Endothelial cell of umbilical vein (primary cell): ENCODE measurements at regions not wholly inside any gene's neighbourhood (a gene's known extent, or its start where the extent isn't known, plus 50 kb on each side); places are given as distances from the start of the nearest gene placed in this dataset.

ENCODE experiments used
- BruUV-seq: library from RNA; stranded (reverse); fragments of 400-500 nt; replicated peaks from 2 replicates; lab custom pipeline; 2021; lab: Mats Ljungman, UMichigan
- CTCF ChIA-PET: fragments of 300-600, 350-600 bp; sonication (Branson Sonifier 250); formaldehyde crosslinking; loops from one replicate; lab custom pipeline; 2021; ENCODE audit warnings: antibody characterized with exemption, inconsistent platforms; lab: Charles Lee
- POLR2A ChIA-PET: fragments of 300-600, 350-600 bp; sonication (Branson Sonifier 250); formaldehyde crosslinking; loops from one replicate; lab custom pipeline; 2021; ENCODE audit warnings: antibody characterized with exemption, inconsistent platforms; lab: Charles Lee
- DNase-seq: peaks from one replicate; pipeline ENCODE4 v3.0.0-alpha.2; 2011; ENCODE audit warnings: low read depth, low spot score
- FAIRE-seq: peaks from 2 replicates; lab custom pipeline; 2011; peaks lifted over from hg19 to GRCh38; lab: Jason Lieb, UNC
- H2AFZ ChIP-seq: 2 replicates; pipeline ENCODE4 v1.6.0; 2012; ENCODE audit warnings: low read depth, low read length, control low read depth, inconsistent platforms
- H3K27ac ChIP-seq: 2 replicates; pipeline ENCODE4 v1.5.1; 2011; ENCODE audit warnings: low read depth, mild to moderate bottlenecking, control low read depth, low read length, moderate library complexity; ENCODE audit not compliant: insufficient read depth
- H3K27me3 ChIP-seq, 2 experiments: 2 replicates each; pipeline versions ENCODE4 v1.6.0 to v1.6.1; 2011; ENCODE audit warnings: low read length in 2 of 2, mixed read lengths in 1 of 2; ENCODE audit not compliant: control insufficient read depth in 2 of 2, insufficient read depth in 2 of 2
- H3K36me3 ChIP-seq, 2 experiments: 2 replicates in 1 of 2; 3 replicates in 1 of 2; pipeline ENCODE4 v1.5.1; 2011; ENCODE audit warnings: low read length in 2 of 2, mild to moderate bottlenecking in 1 of 2, moderate library complexity in 1 of 2; ENCODE audit not compliant: control insufficient read depth in 2 of 2, insufficient read depth in 2 of 2; ENCODE audit errors: extremely low read depth in 1 of 2
- H3K4me1 ChIP-seq: 3 replicates; pipeline ENCODE4 v1.5.1; 2011; ENCODE audit warnings: mild to moderate bottlenecking, low read length; ENCODE audit not compliant: control insufficient read depth, insufficient read depth; ENCODE audit errors: extremely low read depth
- H3K4me2 ChIP-seq: 2 replicates; pipeline ENCODE4 v1.6.1; 2011; ENCODE audit warnings: low read length, control low read depth, mixed read lengths; ENCODE audit not compliant: insufficient read depth
- H3K4me3 ChIP-seq, 3 experiments: fragments of 200-600 bp in 1 of 3; sonication (generic), shearing (Covaris generic) in 1 of 3; replicated peaks in 1 of 3; 2 replicates each; pipeline ENCODE4 v1.5.1; 2011 to 2016; ENCODE audit warnings: control low read depth in 3 of 3, low read length in 3 of 3, mild to moderate bottlenecking in 2 of 3, inconsistent platforms in 1 of 3, low read depth in 1 of 3, moderate library complexity in 1 of 3; ENCODE audit not compliant: insufficient read depth in 1 of 3
- H3K79me2 ChIP-seq: 2 replicates; pipeline ENCODE4 v1.6.0; 2012; ENCODE audit warnings: low read length, inconsistent platforms; ENCODE audit not compliant: control insufficient read depth, insufficient read depth
- H3K9ac ChIP-seq: replicated peaks from 2 replicates; pipeline ENCODE3; 2011; ENCODE audit warnings: low read length, control low read depth; ENCODE audit not compliant: insufficient read depth; ENCODE audit errors: extremely low read depth
- H3K9me1 ChIP-seq: replicated peaks from 3 replicates; pipeline ENCODE4 v1.6.0; 2011; ENCODE audit warnings: mild to moderate bottlenecking, low read length; ENCODE audit not compliant: control insufficient read depth, insufficient read depth; ENCODE audit errors: extremely low read depth
- H3K9me3 ChIP-seq: replicated peaks from 2 replicates; pipeline ENCODE4 v1.5.1; 2012; ENCODE audit warnings: low read length, inconsistent platforms; ENCODE audit not compliant: control insufficient read depth, insufficient read depth
- H4K20me1 ChIP-seq: replicated peaks from 2 replicates; pipeline ENCODE3; 2011; ENCODE audit warnings: mild to moderate bottlenecking, low read length; ENCODE audit not compliant: control insufficient read depth, insufficient read depth; ENCODE audit errors: extremely low read depth
- EZH2 ChIP-seq: IDR thresholded peaks from 2 replicates; pipeline ENCODE4 v1.6.1; 2012; ENCODE audit warnings: borderline replicate concordance, low read depth, mild to moderate bottlenecking, moderate library complexity, low read length, inconsistent platforms; ENCODE audit not compliant: severe bottlenecking
- FOS ChIP-seq: IDR thresholded peaks from 2 replicates; pipeline ENCODE4 v1.6.1; 2011; ENCODE audit warnings: mild to moderate bottlenecking, low read length, moderate library complexity, borderline replicate concordance; ENCODE audit not compliant: insufficient read depth
- GATA2 ChIP-seq: IDR thresholded peaks from 2 replicates; pipeline ENCODE4 v1.7.0; 2011; ENCODE audit warnings: low read depth, mild to moderate bottlenecking, moderate library complexity, mixed read lengths, low read length; ENCODE audit not compliant: insufficient read length, insufficient read depth
- JUN ChIP-seq: IDR thresholded peaks from 2 replicates; pipeline ENCODE4 v1.6.1; 2011; ENCODE audit warnings: borderline replicate concordance, low read depth; ENCODE audit not compliant: insufficient read length, insufficient read depth
- MAX ChIP-seq: IDR thresholded peaks from 2 replicates; pipeline ENCODE4 v1.6.1; 2011; ENCODE audit not compliant: insufficient read depth, insufficient read length
- MYC ChIP-seq: IDR thresholded peaks from one replicate; pipeline ENCODE4 v1.6.1; 2011; ENCODE audit warnings: mild to moderate bottlenecking, low read depth, low read length
- POLR2A ChIP-seq: IDR thresholded peaks from 2 replicates; pipeline ENCODE4 v1.6.1; 2012; ENCODE audit warnings: low read depth, mild to moderate bottlenecking, control low read depth, low read length
- dilution Hi-C: fragments of 300-500 bp; cut with MboI; formaldehyde crosslinking; loops from one replicate; pipeline ENCODE4 v1.15.0; 2019; ENCODE audit warnings: low sequenced_read_pairs; ENCODE audit not compliant: extremely low pct_ligation_motif_present
- intact Hi-C: fragments of 100-400 bp; cut with micrococcal nuclease; formaldehyde crosslinking; loops from one replicate; pipeline ENCODE4 v1.10.0; 2022
- TF ChIP-seq, protein P1 (sequence below), 2 donors: IDR thresholded peaks; 1 replicate in 1 of 2; 2 replicates in 1 of 2; pipeline ENCODE4 v1.5.1; 2011; ENCODE audit warnings: low read length in 2 of 2, mild to moderate bottlenecking in 2 of 2, moderate library complexity in 2 of 2, control low read depth in 1 of 2, inconsistent platforms in 1 of 2, low read depth in 1 of 2; ENCODE audit not compliant: insufficient read depth in 1 of 2; ENCODE audit errors: extremely low read depth in 1 of 2

GRCh38 chr20:22308934-22309333 lies 275.4 kb downstream of the FOXA2 start:
- Histone ChIP-seq H3K27me3 (no peaks in the 10 kb centered on the region), H3K9me1 (no peaks in the 10 kb centered on the region), H4K20me1 (no peaks in the 10 kb centered on the region), H3K79me2 (no peaks in the 10 kb centered on the region), H3K4me2 (no peak overlapping the region), H3K4me1 (no peaks in the 10 kb centered on the region), H3K9ac (no peak overlapping the region), H3K36me3 (no peaks in the 10 kb centered on the region), H3K4me3 (no peak overlapping the region), H3K27ac (no peak overlapping the region), H2AFZ (no peak overlapping the region), H3K9me3 (no peaks in the 10 kb centered on the region)
- FAIRE-seq (no peak), DNase-seq (no peak)
- POLR2A ChIA-PET = no interaction called here
- CTCF ChIA-PET = interaction anchor here (1.0 kb wide), 1 partner anchor 590 kb away, joined by 6 read pairs; no protein-coding TSS in a partner anchor
- dilution Hi-C loops (no loop called here), intact Hi-C loops (no loop called here)
- BruUV-seq = no TSS peak
- TF ChIP-seq JUN (no peak), MAX (no peak), GATA2 (no peak), MYC (no peak), POLR2A (no peak), FOS (no peak), EZH2 (no peak)
- TF ChIP-seq, protein P1, sequence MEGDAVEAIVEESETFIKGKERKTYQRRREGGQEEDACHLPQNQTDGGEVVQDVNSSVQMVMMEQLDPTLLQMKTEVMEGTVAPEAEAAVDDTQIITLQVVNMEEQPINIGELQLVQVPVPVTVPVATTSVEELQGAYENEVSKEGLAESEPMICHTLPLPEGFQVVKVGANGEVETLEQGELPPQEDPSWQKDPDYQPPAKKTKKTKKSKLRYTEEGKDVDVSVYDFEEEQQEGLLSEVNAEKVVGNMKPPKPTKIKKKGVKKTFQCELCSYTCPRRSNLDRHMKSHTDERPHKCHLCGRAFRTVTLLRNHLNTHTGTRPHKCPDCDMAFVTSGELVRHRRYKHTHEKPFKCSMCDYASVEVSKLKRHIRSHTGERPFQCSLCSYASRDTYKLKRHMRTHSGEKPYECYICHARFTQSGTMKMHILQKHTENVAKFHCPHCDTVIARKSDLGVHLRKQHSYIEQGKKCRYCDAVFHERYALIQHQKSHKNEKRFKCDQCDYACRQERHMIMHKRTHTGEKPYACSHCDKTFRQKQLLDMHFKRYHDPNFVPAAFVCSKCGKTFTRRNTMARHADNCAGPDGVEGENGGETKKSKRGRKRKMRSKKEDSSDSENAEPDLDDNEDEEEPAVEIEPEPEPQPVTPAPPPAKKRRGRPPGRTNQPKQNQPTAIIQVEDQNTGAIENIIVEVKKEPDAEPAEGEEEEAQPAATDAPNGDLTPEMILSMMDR (IDR thresholded peaks at IDR 0.05; ENCODE audit: extremely low read depth in 1 of 2, insufficient read depth in 1 of 2, low read depth in 1 of 2, low read length in 2 of 2) = no peak
